Adrenal gland (tissue), 5 donors: ENCODE measurements at regions not wholly inside any gene's neighbourhood (a gene's known extent, or its start where the extent isn't known, plus 50 kb on each side); places are given as distances from the start of the nearest gene placed in this dataset.
"Not testable (repeated sequence)": the region's sequence is repeated elsewhere in the genome, so short reads cannot be mapped to it uniquely, and the experiment has no call there.

Experiments used
- CTCF ChIP-seq, 6 experiments: fragments of 450-650 bp in 4 of 6; fragments of 200-600 bp in 2 of 6; sonication (generic) in 1 of 6; IDR thresholded peaks; 1 replicate in 5 of 6; 2 replicates in 1 of 6; pipeline versions ENCODE4 v1.5.1 to v1.8.0; 2016 to 2021; ENCODE audit warnings: antibody characterized with exemption in 6 of 6, mild to moderate bottlenecking in 2 of 6, moderate library complexity in 1 of 6
- POLR2A ChIP-seq, 2 donors: fragments of 450-650 bp; IDR thresholded peaks; one replicate each; pipeline ENCODE4 v1.6.1; 2017; ENCODE audit warnings: antibody characterized with exemption in 2 of 2, mild to moderate bottlenecking in 2 of 2, moderate library complexity in 1 of 2
- donor health status: DM: no; HTN: no; CAD: no.

GRCh38 chrX:46171457-46171856 is 373.8 kb downstream of the ZNF674 start:
- TF ChIP-seq CTCF, POLR2A (IDR thresholded peaks at IDR 0.05): not testable (repeated sequence)
